ENCODE measurements at regions not wholly inside any gene's neighbourhood (a gene's known extent, or its start where the extent isn't known, plus 50 kb on each side); places are given as distances from the start of the nearest gene placed in this dataset.
"Not testable (repeated sequence)": the region's sequence is repeated elsewhere in the genome, so short reads cannot be mapped to it uniquely, and the experiment has no call there.

- Histone ChIP-seq H3K4me1 (peaks cover 20% of the 10 kb centered on the region), H3K27ac (peak overlapping the region; percentile 57), H3K36me3 (ENCODE audit: control insufficient read depth, insufficient read depth, low read length) (no peaks in the 10 kb centered on the region), H3K79me2 (no peaks in the 10 kb centered on the region), H3K9ac (no peak overlapping the region), H3K4me2 (ENCODE audit: low read length) (peak overlapping the region; percentile 59), H3K4me3 (ENCODE audit: low read depth, low read length) (peak overlapping the region; percentile 11), H3K9me3 (ENCODE audit: control insufficient read depth, low read length) (no peaks in the 10 kb centered on the region), H2AFZ (peak overlapping the region; percentile 70), H3K27me3 (ENCODE audit: control insufficient read depth, insufficient read depth, low read length) (no peaks in the 10 kb centered on the region)
- no peak for TF ChIP-seq CTCF (IDR thresholded peaks at IDR 0.05)
These were observed 59.3 kb upstream of the ZNF217 start for GRCh38 chr20:53652859-53653517.

- Histone ChIP-seq H3K4me3 (ENCODE audit: low read depth, low read length) (peak overlapping the region; percentile 11), H3K9ac (no peak overlapping the region), H3K9me3 (ENCODE audit: control insufficient read depth, low read length) (no peaks in the 10 kb centered on the region)
These were observed 58.6 kb upstream of the ZNF217 start for GRCh38 chr20:53652090-53652858.

GRCh38 chr20:53649493-53649892 lies 55.9 kb upstream of the ZNF217 start:
- H2AFZ ChIP-seq; H3K27ac ChIP-seq; H3K27me3 ChIP-seq (ENCODE audit: control insufficient read depth, insufficient read depth, low read length); H3K9ac ChIP-seq; H3K36me3 ChIP-seq (ENCODE audit: control insufficient read depth, insufficient read depth, low read length); H3K4me3 ChIP-seq (ENCODE audit: low read depth, low read length); H3K4me2 ChIP-seq (ENCODE audit: low read length); H3K79me2 ChIP-seq; H3K9me3 ChIP-seq (ENCODE audit: control insufficient read depth, low read length); H3K4me1 ChIP-seq: not testable (repeated sequence)

More at GRCh38 chr20:53652090-53652858, 58.6 kb upstream of the ZNF217 start:
- Histone ChIP-seq H3K27ac (peak overlapping the region; percentile 57), H3K4me1 (peaks cover 16% of the 10 kb centered on the region), H2AFZ (peak overlapping the region; percentile 70), H3K79me2 (no peaks in the 10 kb centered on the region), H3K27me3 (ENCODE audit: control insufficient read depth, insufficient read depth, low read length) (no peaks in the 10 kb centered on the region), H3K36me3 (ENCODE audit: control insufficient read depth, insufficient read depth, low read length) (no peaks in the 10 kb centered on the region), H3K4me2 (ENCODE audit: low read length) (peak overlapping the region; percentile 59)
- no peak for TF ChIP-seq CTCF (IDR thresholded peaks at IDR 0.05)

GRCh38 chr20:53647286-53647821 lies 53.7 kb upstream of the ZNF217 start:
- Histone ChIP-seq H3K9me3 (ENCODE audit: control insufficient read depth, low read length) (no peaks in the 10 kb centered on the region), H3K4me3 (ENCODE audit: low read depth, low read length) (no peak overlapping the region), H3K79me2 (no peaks in the 10 kb centered on the region), H3K4me2 (ENCODE audit: low read length) (no peak overlapping the region), H3K9ac (no peak overlapping the region), H2AFZ (no peak overlapping the region), H3K27ac (no peak overlapping the region), H3K4me1 (peaks cover 7% of the 10 kb centered on the region), H3K27me3 (ENCODE audit: control insufficient read depth, insufficient read depth, low read length) (no peaks in the 10 kb centered on the region), H3K36me3 (ENCODE audit: control insufficient read depth, insufficient read depth, low read length) (no peaks in the 10 kb centered on the region)
- no peak for TF ChIP-seq CTCF (IDR thresholded peaks at IDR 0.05)

GRCh38 chr20:53646550-53646949 lies 52.9 kb upstream of the ZNF217 start:
- H3K4me1 ChIP-seq = peaks cover 8% of the 10 kb centered on the region
- no peak overlapping the region for H2AFZ ChIP-seq
- no peak overlapping the region for H3K4me3 ChIP-seq (ENCODE audit: low read depth, low read length)
- no peaks in the 10 kb centered on the region for H3K27me3 ChIP-seq (ENCODE audit: control insufficient read depth, insufficient read depth, low read length)
- H3K36me3 ChIP-seq (ENCODE audit: control insufficient read depth, insufficient read depth, low read length) = no peaks in the 10 kb centered on the region
- no peak overlapping the region for H3K27ac ChIP-seq
- H3K79me2 ChIP-seq = no peaks in the 10 kb centered on the region
- H3K9ac ChIP-seq = no peak overlapping the region
- no peaks in the 10 kb centered on the region for H3K9me3 ChIP-seq (ENCODE audit: control insufficient read depth, low read length)
- no peak for TF ChIP-seq CTCF (IDR thresholded peaks at IDR 0.05)
- no peak overlapping the region for H3K4me2 ChIP-seq (ENCODE audit: low read length)

All from parathyroid adenoma (tissue), 2 donors.